BLaER1 treated with 17β-estradiol and CSF1 and Interleukin-3, amounts not matched to agents 10 nM and 100 nM (cell line): ENCODE measurements at regions not wholly inside any gene's neighbourhood (a gene's known extent, or its start where the extent isn't known, plus 50 kb on each side); places are given as distances from the start of the nearest gene placed in this dataset.

Experiments
- H3K27ac ChIP-seq, 11 experiments: shearing (Covaris generic); formaldehyde crosslinking; 2 replicates each; pipeline ENCODE4 v1.8.1; 2022
- H3K27me3 ChIP-seq, 11 experiments: shearing (Covaris generic); formaldehyde crosslinking; 2 replicates each; pipeline ENCODE4 v1.8.1; 2022
- H3K36me3 ChIP-seq, 11 experiments: shearing (Covaris generic); formaldehyde crosslinking; 2 replicates each; pipeline ENCODE4 v1.8.1; 2022
- H3K4me1 ChIP-seq, 10 experiments: shearing (Covaris generic); formaldehyde crosslinking; 2 replicates each; pipeline ENCODE4 v1.8.1; 2022
- H3K4me2 ChIP-seq, 11 experiments: shearing (Covaris generic); formaldehyde crosslinking; 2 replicates each; pipeline ENCODE4 v1.8.1; 2022
- H3K4me3 ChIP-seq, 10 experiments: shearing (Covaris generic); formaldehyde crosslinking; 2 replicates each; pipeline ENCODE4 v1.8.1; 2022
- H3K9ac ChIP-seq, 11 experiments: shearing (Covaris generic); formaldehyde crosslinking; 2 replicates each; pipeline ENCODE4 v1.8.1; 2022
- H3K9me3 ChIP-seq, 11 experiments: shearing (Covaris generic); formaldehyde crosslinking; replicated peaks in 1 of 11; 2 replicates each; pipeline ENCODE4 v1.8.1; 2022
- H4K20me1 ChIP-seq, 11 experiments: shearing (Covaris generic); formaldehyde crosslinking; 2 replicates each; pipeline ENCODE4 v1.8.1; 2022
- Cebpa-rat ChIP-seq, 11 experiments: shearing (Covaris generic); IDR thresholded peaks; 2 replicates each; pipeline ENCODE4 v1.8.1; 2022

DNA sequence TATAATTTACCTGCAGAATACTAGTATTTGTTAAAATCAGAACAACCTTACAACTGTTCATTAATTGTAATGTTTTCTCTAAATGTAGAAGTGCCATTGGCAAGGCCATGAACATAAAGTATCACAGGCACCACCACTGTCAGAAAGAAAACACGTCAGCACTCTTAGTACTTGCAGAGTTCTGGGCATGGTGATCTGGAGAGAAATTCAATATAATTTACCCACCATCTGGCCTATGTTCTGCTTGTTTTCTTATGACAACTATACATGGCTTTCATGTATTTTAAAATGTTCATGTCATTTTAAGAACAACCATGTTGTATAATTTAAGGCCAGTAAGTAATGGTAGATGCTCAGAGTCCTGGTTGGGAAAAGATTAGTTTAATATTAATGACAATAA is 114.2 kb upstream of the SULT1C3 start:
- Histone ChIP-seq H3K27ac (no peak overlapping the region), H4K20me1 (no peaks in the 10 kb centered on the region), H3K9me3 (no peaks in the 10 kb centered on the region), H3K4me1 (no peaks in the 10 kb centered on the region), H3K9ac (no peak overlapping the region), H3K36me3 (no peaks in the 10 kb centered on the region), H3K4me2 (no peak overlapping the region), H3K4me3 (no peak overlapping the region), H3K27me3 (no peaks in the 10 kb centered on the region)
- TF ChIP-seq Cebpa-rat (IDR thresholded peaks at IDR 0.05) = no peak

- H3K9me3 ChIP-seq = no peaks in the 10 kb centered on the region
- H3K27me3 ChIP-seq = no peaks in the 10 kb centered on the region
- H3K36me3 ChIP-seq = no peaks in the 10 kb centered on the region
- no peaks in the 10 kb centered on the region for H4K20me1 ChIP-seq
- no peaks in the 10 kb centered on the region for H3K4me1 ChIP-seq
- no peak overlapping the region for H3K4me2 ChIP-seq
- H3K4me3 ChIP-seq = no peak overlapping the region
- no peak for TF ChIP-seq Cebpa-rat (IDR thresholded peaks at IDR 0.05)
- no peak overlapping the region for H3K9ac ChIP-seq
- H3K27ac ChIP-seq = no peak overlapping the region
Measured at GRCh38 chr2:108128249-108128648, 111.5 kb upstream of the SULT1C3 start.

DNA sequence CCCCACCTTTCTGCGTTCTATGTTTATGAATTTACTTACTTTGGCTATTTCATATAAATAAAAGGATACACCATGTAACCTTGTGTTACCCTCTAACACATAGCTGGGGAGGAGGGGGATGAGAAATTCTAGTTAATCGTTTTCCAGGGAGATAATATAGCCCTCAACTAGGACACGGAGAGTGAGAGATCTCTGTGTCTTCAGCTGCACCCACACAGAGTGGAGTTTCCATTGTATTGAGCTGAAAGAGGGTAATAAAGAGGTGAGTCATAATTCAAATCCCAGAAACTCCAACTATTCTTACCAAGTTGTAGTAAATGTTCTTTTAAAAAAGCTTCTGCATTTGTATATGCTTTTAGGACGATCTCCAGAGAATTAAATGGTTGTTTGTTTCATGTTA is 110.1 kb upstream of the SULT1C3 start:
- TF ChIP-seq Cebpa-rat (IDR thresholded peaks at IDR 0.05) = no peak
- H3K4me1 ChIP-seq = no peaks in the 10 kb centered on the region
- H3K27ac ChIP-seq = no peak overlapping the region
- H3K9ac ChIP-seq = no peak overlapping the region
- no peaks in the 10 kb centered on the region for H4K20me1 ChIP-seq
- no peaks in the 10 kb centered on the region for H3K27me3 ChIP-seq
- no peaks in the 10 kb centered on the region for H3K9me3 ChIP-seq
- H3K36me3 ChIP-seq = no peaks in the 10 kb centered on the region
- no peak overlapping the region for H3K4me3 ChIP-seq
- H3K4me2 ChIP-seq = no peak overlapping the region

GRCh38 chr2:108133457-108133856 is 106.3 kb upstream of the SULT1C3 start:
- no peak for TF ChIP-seq Cebpa-rat (IDR thresholded peaks at IDR 0.05)
- H3K4me1 ChIP-seq = no peaks in the 10 kb centered on the region
- no peak overlapping the region for H3K4me3 ChIP-seq
- no peak overlapping the region for H3K4me2 ChIP-seq
- H3K27me3 ChIP-seq = no peaks in the 10 kb centered on the region
- no peaks in the 10 kb centered on the region for H3K36me3 ChIP-seq
- H3K9me3 ChIP-seq = no peaks in the 10 kb centered on the region
- no peak overlapping the region for H3K9ac ChIP-seq
- no peaks in the 10 kb centered on the region for H4K20me1 ChIP-seq
- H3K27ac ChIP-seq = no peak overlapping the region

DNA sequence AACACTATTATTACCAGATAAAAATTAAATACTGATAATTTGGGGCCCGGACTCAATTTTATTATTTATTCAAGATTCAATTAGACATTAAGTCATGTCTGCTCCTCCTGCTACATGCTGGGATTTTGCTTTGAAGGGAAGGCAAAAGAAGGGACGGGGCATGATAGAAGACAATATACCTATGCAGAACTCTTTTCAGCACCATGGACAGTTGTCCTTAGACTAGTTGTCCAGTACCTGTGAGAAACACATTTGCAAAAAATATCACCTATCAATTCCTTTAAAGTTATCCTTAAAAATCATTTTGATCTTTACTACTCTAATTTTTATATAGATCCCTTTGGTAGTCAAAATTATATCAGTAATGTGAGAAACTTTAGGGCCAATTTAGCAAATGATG is 100.2 kb upstream of the SULT1C3 start:
- Histone ChIP-seq H4K20me1 (no peaks in the 10 kb centered on the region; a peak in 1 of 22 replicates), H3K9me3 (no peaks in the 10 kb centered on the region), H3K4me3 (no peak overlapping the region), H3K36me3 (no peaks in the 10 kb centered on the region), H3K27ac (no peak overlapping the region), H3K9ac (no peak overlapping the region), H3K27me3 (no peaks in the 10 kb centered on the region), H3K4me2 (no peak overlapping the region), H3K4me1 (no peaks in the 10 kb centered on the region)
- TF ChIP-seq Cebpa-rat (IDR thresholded peaks at IDR 0.05) = no peak

DNA sequence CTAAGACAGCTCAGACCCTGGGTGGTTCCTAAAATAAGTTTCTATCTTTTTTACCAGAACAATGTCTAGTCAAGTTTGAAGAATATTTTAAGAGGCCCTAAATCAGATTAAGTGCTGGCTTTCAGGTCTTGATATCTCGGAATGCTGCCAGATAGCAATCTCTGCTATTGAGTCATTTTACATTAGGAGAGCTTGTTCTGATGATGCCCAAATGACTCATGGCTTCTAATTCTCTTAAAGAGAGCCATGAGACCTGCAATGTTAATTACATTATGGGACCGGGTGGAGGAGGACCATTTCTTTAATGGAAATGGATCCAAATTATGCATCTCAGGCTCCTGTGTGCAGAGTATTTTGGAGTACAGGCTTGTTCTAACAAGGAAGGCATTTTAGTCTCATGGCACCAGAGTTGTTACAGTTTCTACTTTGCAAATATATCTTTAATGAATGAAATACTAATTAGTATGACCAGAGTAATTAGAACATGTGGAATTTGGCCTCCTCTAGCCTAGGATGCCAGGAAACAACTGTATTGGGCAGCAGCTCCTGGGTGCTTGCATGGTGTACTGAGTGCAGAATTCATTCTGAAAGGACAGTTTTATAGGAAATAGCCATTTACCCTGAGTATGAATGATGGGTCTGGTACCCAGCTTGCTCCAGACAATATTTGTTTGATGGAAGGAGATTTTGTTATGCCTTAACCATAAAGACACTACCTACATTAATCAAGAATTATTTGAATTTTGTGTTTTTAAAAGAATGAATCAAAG is 94.0 kb upstream of the SULT1C3 start:
- no peak overlapping the region for H3K4me2 ChIP-seq
- H3K4me3 ChIP-seq = no peak overlapping the region
- no peaks in the 10 kb centered on the region for H3K4me1 ChIP-seq
- no peak for TF ChIP-seq Cebpa-rat (IDR thresholded peaks at IDR 0.05)
- no peaks in the 10 kb centered on the region for H3K9me3 ChIP-seq
- no peaks in the 10 kb centered on the region for H3K36me3 ChIP-seq
- no peaks in the 10 kb centered on the region for H3K27me3 ChIP-seq
- H4K20me1 ChIP-seq = no peaks in the 10 kb centered on the region; a peak in 1 of 22 replicates
- H3K9ac ChIP-seq = no peak overlapping the region
- no peak overlapping the region for H3K27ac ChIP-seq

DNA sequence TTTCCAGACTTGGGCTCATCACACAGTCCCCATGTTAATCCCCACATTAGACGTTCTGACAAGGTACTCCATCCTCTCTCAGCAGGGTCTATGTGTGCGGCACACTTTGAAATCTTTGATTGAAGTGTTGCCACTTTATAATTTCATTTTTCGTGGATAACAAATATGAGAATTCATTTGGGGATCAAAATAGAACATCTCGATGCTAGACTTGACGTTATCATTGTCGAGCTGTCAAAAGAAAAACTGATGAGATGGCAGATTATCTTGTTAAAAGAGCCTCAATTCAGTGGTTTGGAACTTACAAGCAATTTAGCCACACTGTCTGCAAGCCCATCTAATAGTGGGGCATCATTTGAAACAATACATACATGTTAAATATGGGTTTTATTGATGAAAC is 91.2 kb upstream of the SULT1C3 start:
- no peaks in the 10 kb centered on the region for H3K4me1 ChIP-seq
- H3K27ac ChIP-seq = no peak overlapping the region
- H3K4me2 ChIP-seq = no peak overlapping the region
- H3K4me3 ChIP-seq = no peak overlapping the region
- no peaks in the 10 kb centered on the region for H3K27me3 ChIP-seq
- H3K9ac ChIP-seq = no peak overlapping the region
- no peak for TF ChIP-seq Cebpa-rat (IDR thresholded peaks at IDR 0.05)
- no peaks in the 10 kb centered on the region for H3K36me3 ChIP-seq
- H3K9me3 ChIP-seq = no peaks in the 10 kb centered on the region
- no peaks in the 10 kb centered on the region; a peak in 1 of 22 replicates for H4K20me1 ChIP-seq

DNA sequence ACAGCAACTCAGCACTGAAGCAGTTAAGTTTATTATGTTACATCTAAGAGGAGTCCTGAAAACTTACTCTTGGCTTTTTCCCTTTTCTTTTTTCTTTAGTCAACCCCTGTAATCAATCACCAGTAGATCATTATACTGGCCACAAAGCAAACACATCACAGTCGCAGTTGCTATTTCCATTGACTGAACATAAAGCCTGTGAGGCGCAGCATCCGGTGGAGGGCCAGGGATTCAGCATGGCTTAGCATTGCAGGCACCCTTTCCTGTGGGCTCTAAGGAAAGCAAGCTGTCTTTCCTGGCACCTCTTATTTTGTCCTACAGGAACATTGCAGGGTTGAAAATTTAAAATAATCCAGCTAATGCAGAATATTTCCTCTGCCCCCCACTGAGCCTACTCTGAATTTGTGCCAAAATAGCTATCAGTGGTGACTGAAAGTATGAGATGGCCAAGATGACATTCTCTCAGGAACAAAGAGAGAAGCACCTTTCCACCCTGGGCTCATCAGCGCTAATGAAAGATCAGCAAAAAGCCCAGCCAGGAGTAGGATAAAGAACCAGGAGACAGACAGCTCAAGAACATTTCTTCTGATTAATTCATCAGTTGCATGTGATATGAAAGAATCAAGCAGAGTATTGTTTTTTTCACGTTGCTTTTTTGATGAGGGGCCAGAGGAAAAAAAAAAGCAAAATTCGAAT is 85.3 kb upstream of the SULT1C3 start:
- Histone ChIP-seq H3K9me3 (no peaks in the 10 kb centered on the region), H3K27ac (no peak overlapping the region), H3K4me2 (no peak overlapping the region), H4K20me1 (no peaks in the 10 kb centered on the region), H3K36me3 (no peaks in the 10 kb centered on the region), H3K9ac (no peak overlapping the region), H3K27me3 (no peaks in the 10 kb centered on the region), H3K4me1 (no peaks in the 10 kb centered on the region), H3K4me3 (no peak overlapping the region)
- no peak for TF ChIP-seq Cebpa-rat (IDR thresholded peaks at IDR 0.05)

GRCh38 chr2:108161298-108161697 is 78.5 kb upstream of the SULT1C3 start:
- H3K9me3 ChIP-seq = no peaks in the 10 kb centered on the region
- H3K9ac ChIP-seq = no peak overlapping the region
- no peak overlapping the region for H3K4me3 ChIP-seq
- H4K20me1 ChIP-seq = no peaks in the 10 kb centered on the region
- no peaks in the 10 kb centered on the region for H3K4me1 ChIP-seq
- no peaks in the 10 kb centered on the region for H3K27me3 ChIP-seq
- TF ChIP-seq Cebpa-rat (IDR thresholded peaks at IDR 0.05) = no peak
- no peak overlapping the region for H3K27ac ChIP-seq
- H3K4me2 ChIP-seq = no peak overlapping the region
- H3K36me3 ChIP-seq = no peaks in the 10 kb centered on the region

- Histone ChIP-seq H3K4me1 (peaks cover 0 to 9% (median 0%) of the 10 kb centered on the region in 10 experiments; a peak in 1 of 20 replicates), H3K36me3 (no peaks in the 10 kb centered on the region), H3K27me3 (no peaks in the 10 kb centered on the region), H3K4me3 (no peak overlapping the region), H3K9ac (no peak overlapping the region), H3K4me2 (no peak overlapping the region), H3K9me3 (no peaks in the 10 kb centered on the region), H3K27ac (no peak overlapping the region), H4K20me1 (no peaks in the 10 kb centered on the region)
- TF ChIP-seq Cebpa-rat (IDR thresholded peaks at IDR 0.05) = no peak
Measured at GRCh38 chr2:108164318-108164717, 75.5 kb upstream of the SULT1C3 start.
